Globus pallidus (tissue), 1 donor: ENCODE measurements at regions not wholly inside any gene's neighbourhood (a gene's known extent, or its start where the extent isn't known, plus 50 kb on each side); places are given as distances from the start of the nearest gene placed in this dataset.

Source experiments
- DNase-seq: peaks from one replicate; pipeline ENCODE4 v3.0.0-alpha.2; 2015; ENCODE audit warnings: low spot score

DNA sequence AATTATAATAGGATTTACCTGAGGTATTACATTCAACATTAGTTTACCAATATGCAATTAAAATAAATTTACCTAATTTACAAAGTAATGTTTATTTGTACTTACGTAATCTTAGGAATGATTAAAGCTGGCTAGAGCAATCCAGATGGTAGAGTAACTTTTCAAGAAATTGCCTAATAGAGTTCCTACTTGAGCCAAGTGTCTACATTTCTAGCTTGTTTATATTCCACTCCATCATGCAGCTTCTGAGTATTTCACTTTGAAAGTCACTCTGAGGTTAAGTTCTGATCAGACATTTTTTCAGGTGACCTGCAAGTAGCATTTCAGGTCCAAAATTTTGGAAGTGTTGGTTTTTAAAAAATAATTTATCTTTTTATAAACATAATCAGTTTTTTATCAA, 1080.7 kb downstream of the TRHDE start:
- DNase-seq, result no peak

DNA sequence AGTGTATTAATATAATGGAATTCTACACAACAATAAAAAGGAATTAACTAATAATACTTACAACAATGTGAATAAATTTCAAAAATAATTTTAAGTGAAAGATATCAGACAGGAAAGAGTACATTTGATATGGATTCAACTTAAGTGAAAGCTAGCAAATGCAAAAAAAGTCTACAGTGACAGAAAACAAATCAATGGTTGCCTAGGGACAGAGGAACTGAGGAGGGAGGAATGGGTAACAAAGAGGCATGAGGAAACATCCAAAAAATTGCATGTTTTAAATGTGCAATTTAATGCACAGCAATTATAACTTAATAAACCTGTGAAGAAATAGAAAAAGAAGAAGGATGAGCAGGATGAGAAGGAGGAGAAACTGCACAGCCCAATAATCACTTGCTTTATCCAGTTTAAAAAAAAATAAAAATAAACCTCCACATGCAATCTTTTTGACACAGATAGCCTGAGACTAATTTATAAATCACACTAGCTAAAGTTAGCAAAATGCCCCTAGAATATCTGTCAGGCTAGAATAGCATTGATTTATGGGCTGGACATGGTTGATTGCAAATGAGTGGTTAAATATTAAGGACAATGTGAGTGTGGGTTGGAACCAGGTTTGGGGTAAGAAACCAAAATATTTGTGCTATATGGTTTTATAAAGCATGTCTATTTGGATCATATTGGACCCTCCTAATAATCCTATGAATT, 1089.1 kb downstream of the TRHDE start:
- no peak for DNase-seq

DNA sequence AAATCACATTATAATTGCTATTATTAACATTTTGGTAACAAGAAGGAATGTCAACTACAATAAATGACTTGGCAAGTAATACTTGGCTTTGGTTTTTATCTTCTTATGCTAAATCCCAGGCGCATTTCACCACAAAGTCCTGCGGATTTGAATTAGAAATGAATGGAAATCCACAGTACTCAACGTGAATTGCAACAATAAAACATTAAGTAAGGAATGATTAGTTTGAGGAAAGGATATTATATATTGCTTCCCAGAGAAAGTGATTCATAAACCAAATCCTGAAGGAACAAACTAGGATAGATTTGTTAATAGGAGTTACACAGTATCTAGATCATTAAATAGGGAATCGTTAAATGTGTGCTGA, 1089.7 kb downstream of the TRHDE start:
- DNase-seq, result no peak

DNA sequence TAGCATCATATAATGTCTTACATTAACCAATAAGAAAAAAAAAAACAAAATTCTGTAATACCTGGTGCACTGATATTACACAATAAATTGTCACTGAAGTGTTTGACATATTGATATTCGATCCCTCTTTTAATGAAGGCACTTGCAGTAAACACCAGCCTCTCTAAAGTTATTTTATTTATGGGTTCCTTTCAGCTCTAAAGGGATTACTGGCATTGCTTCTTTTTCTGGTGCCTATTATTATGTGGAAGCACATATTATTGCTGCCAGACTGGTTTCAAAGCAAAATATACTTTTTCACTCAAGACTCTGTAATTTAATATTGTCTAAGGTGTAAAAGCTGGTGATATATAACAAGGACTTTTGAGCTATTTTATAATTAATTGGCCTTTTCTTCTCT, 1090.5 kb downstream of the TRHDE start:
- DNase-seq, result no peak

DNA sequence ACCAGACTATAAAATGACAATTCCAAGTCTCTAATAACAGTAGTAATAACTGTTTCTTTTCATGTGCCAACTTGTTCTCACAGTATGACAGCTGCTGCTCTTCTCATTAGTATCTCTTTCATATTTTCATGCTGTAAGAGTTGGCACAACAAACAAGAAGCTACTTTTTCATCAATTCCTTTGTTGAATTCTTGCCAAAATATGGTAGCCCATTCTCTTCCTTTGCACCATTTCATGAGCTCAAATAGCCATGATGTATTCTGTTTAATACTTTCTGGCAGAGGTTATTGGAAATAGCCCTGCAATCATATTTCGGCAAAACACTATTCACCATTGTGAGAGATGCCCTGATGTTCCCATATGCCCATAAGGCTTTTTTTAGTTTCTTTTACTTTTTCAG, 1100.7 kb downstream of the TRHDE start:
- DNase-seq, result no peak

DNA sequence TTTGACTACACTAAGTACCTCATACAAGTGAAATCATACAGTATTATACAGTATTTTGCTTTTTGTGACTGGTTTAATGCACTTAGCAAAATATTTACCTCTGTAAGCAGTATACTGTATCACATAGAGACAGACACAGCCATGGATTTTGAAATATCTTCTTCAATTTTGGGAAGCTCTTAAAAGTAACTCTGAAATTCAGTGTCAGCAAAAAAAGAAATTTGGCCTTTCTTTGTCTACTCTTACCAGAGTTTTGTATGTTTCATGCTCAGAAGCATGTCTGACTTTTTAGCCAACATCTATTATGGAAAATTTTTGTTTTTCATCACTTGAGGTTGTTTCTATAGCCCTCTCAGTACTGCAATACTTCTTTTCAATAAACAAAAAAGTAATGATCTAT, 1102.2 kb downstream of the TRHDE start:
- no peak for DNase-seq

DNA sequence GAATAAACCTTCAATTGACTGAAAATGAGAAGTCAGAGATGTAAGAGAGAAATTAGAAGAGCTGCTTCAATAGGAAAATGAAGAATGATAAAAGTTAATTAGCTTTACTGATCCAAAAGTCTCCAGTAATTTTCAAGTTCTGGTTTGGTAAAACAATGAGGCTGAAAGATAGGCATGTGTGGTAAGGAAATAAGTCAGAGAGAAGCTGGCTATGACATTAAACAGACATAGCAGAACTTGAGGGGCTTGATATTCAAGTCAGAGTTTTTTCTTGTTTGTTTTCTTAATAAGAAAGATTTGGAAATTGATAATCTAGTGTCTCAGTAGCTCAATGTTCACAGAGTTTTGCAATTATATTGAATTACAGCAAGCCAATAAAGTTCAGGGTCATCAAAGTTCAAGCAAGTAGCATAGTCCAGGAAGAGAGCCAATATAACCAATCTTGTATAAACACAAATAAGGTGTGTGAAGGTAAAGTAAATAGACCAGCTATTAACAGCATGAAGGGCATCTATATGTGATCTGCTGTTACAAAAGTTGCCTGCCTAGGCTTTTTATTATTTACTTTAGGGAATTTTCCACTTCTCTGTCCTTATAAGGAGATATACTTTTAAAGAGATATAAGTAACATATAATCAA, 1111.5 kb downstream of the TRHDE start:
- DNase-seq, result no peak

DNA sequence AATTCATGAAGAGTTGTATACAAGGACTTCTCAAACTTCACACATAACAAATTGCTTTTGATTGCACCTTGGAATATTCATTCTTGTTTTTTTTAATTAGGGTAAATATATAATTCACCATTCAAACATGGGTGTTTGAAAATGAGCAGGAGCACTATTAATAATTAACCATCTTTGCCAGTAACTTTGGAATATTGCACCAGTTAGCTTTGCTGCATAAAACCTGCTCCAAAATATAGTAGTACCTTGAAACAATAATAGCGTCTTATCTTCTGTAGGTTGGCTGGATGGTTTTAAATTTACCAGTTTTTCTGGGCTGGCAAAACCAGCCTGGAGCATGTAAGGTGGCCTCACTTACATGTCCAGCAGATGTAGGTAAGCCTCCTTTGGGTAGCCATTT, 1112.4 kb downstream of the TRHDE start:
- DNase-seq, result no peak

DNA sequence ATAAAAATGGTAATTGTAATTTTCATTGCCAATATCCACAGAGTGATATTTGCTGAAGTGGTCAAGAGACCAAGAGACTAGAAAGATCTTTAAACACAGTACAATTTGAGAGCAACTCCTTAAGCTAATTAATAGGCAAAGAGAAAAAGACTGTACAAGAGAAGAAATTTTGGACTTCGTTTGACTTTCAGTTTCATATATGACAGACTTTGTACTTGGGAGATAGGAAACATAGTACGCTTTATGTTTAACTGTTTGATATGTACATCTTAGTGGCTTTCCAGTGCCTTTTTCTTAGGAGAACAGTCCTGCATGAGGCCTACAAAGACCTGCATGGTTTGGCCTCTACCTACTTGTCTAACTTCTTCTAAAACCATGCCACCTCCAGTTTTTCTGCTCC, 1118.1 kb downstream of the TRHDE start:
- no peak for DNase-seq

DNA sequence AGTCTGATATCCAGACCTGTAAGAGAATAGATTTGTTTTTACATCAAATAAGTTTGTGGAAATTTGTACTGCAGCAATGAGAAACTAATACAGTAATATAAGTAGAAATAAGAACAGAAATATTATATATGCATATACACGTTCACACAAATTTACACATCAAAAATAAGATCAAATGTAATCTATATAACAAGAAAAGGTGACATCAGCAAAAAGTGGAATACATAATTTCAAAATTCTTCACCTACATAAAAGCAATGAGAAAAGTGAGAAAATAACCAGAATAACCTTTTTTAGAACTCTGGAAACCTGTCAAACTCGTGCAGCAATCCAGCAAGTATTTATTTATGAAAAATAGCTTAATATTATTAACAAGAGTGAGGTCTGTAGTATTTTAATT, 1124.6 kb upstream of the ATXN7L3B start:
- DNase-seq, result no peak

DNA sequence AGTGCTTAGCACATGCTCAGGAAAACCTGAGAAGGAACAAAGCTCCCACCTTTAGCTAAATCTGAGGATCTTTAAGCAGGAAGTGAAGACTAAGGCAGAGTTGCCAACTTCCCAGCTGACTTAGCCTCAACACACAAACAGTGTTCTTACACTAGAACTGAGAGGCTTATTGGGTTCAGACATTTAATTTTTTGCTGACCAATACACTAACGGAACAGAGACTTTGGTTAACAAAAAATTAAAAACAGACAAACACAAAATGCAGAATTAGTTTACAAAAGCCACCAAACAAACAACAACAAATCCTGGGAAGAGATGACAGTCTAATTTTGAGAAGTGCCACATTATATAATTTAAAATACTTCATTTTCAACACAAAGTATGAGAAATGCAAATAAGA, 1123.7 kb upstream of the ATXN7L3B start:
- DNase-seq, result no peak

DNA sequence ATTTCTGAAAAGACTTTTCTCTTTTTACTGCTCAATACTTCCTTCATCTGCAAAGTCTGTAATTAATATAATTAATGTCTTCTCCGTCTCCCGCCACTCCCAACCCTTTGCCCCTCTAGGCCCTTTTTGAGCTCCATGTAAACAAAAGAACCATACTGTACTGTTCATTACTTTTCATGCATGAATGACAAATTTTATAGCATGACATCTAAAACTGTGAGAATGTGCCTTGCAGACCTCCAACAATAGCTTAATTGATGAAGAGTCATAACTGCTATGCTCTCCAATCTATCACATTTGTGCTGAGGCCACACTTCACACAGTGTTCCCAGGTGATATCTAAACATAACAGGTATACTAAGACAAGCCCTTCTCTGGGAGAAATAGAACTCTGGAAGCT, 1122.7 kb upstream of the ATXN7L3B start:
- DNase-seq, result no peak

DNA sequence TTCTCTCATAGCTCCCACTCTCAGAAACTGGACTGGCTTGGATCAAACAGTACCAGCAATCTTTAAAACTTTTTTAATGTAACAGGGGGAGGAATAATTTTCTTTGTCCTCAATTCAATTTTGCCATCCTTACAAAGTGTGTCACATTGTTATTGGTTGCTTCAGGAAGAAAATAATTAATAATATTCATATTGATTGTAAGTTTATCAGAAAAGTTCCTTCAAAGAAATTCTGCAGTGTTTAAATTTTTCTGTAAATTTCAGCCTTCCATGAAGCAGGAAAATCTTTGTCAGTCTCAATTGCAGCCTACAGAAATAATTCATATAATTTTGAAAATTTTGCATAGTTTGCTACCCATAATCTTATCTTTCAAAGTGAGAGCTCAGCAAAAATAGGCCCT, 1119.1 kb upstream of the ATXN7L3B start:
- DNase-seq, result no peak

DNA sequence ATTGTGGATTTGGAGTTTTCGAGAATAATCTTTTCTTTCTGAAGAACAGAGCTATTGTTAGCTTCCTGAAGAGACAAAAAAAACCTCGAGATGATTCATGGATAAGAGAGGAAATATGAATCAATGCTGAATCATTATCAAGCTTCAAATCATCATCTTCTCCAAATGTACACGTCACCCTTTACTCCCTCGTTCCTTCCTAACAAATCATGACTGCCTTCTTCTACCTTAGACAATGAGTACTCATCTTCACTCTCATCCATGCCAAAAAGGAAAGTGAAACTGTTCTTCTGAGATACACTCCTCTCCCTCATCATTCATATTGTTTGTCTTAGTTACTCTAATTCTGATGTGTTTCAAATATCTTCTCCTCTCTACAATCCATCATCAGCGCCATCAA, 1115.8 kb upstream of the ATXN7L3B start:
- no peak for DNase-seq

DNA sequence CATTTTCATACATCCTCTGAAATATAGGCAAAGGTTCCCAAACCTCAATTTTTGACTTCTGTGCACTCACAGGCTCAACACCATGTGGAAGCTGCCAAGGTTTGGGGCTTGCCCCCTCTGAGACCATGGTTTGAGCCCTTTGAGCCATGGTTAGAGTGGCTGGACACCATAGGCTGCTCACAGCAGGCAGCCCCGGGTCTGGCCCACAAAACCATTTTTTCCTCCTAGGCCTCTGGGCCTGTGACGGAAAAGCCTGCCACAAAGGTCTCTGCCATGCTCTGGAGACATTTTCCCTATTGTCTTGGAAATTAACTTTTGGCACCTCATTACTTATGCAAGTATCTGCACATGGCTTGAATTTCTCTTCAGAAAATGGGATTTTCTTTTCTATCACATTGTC, 1113.2 kb upstream of the ATXN7L3B start:
- no peak for DNase-seq

DNA sequence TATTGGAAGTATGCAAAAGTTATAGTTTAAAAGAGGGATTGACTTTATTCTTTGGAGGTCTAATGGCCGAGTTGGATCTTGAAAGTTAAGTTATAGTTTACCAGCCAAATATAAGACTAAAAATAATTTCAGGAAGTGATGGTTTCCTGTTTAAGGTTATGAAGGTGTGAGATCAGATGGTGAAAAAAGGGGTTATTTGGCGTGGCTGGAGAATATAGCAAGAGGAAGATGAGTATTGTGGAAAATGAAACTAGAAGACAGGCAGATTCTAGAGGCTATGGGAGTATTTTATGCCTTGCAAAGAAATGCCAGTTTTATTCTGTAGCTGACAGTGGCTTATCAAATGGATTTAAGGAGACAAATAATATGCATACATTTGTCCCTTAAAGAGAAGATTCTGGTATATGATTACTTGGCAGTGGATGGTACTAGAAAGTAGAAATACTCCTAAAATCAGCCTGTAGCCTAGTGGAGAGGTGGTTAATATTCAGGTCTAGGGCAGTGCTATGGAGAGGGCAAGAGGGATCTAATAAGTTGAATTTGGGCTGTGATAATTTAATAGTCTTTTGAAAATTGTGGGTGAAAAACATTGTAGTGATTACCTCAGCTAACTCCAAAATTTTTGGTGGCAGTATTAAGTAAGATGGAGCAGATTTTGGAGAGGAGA, 1091.8 kb upstream of the ATXN7L3B start:
- DNase-seq, result no peak

DNA sequence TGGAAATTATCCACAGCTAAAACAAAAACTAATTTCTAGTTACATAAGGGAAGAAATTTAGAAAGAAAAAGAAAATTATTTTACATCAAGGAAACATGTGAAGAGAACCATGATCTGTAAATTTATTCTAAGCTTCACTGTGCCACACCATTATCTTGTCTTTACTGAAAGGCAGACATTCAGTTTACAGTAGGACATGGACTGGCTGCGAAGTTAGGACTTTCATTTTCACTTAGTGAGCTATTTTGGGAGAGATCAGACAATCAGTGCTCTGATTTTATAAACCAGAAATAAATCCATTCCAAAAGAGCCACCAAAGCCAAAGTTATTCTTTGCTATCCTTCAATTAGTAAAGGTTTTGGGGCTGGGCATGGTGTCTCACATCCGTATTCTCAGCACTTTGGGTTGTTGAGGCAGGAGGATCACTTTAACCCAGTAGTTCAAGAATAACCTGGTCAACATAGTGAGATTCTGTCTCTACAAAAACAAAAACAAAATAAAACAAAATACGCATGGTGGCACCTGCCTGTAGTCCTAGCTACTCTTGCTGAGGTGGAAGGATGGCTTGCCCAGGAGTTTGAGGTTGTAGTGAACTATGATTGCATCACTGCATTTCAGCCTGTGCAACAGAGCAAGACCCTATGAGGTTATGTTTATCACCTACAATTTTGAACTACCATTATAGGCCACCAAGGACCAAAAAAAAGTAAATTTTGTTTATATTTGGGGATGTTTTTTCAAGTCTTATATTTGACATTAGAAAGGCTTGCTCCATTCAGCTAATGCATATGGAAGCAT, 1084.8 kb upstream of the ATXN7L3B start:
- DNase-seq, result no peak

DNA sequence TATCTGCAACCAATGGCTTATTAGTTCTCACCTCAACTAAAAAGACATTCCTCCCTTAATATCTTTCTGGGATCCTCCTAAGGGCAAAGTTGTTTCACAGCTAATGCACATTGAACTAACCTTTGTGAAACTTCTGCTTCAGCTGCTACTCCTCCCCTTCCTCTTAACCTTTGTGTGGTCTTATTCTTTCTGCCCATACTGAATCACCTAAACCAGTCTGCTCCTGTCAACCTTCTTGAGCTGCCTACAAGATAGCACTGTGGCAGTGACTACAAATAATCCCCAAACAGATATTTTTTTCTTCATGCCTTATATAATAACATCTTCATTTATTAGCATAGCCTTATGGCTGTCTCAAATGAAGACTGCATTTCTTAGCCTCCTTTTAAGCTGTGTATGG, 1077.4 kb upstream of the ATXN7L3B start:
- DNase-seq, result no peak

DNA sequence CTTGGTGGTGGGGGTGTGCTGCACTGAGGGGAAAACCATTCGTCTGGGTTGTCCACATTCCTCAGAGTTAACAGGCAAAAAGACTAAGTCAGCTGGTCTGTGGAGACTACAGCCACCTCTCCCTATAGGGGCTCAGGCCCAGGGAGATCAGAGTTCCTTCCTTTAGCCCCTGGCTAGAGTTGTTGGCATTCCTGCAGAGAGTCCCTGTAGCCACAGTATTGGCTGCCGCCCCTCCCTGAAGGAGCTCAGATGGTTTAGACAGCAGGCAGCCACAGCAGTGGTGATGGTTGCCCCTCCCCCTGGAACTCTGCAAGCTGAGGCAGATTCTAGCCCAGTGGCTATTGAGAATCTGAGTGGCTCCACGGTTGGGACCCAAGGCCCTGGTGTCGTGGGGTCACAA, 1072.5 kb upstream of the ATXN7L3B start:
- no peak for DNase-seq

DNA sequence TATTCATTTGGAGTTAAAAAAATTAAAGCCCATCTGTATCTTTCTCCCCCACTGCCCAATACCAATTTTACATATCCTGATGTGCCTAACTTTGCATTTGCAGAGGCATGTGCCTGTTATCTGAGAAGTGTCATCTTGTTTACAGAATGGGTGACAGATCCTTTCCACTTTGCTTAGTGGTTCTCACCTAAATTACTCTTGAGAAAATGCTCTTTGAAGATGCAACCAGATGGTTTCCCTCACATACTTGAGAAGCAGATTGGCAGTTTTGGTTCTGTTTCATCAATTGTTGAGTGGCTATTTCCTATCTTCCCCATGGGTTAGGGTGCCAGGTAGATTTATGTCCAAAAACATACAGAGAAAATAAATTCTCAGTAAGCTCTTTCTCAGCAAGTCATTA, 1051.4 kb upstream of the ATXN7L3B start:
- DNase-seq, result no peak

DNA sequence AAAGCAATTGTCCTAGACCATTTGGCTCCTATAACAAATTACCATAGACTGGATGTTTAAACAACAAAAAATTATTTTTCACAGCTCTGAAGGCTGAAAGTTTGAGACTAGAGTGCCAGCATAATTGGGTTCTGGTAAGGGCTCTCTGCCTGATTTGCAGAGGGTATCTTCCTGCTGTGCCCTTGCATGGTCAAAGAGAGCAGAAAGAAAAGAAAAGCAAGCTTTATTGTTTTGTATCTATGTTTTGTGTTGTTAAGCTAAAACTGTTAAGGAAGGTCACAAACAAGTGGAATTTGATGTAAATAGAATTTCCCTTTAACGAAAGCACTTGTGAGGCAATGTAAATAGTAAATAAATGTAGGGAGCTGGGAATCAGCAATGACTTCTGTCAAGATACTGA, 1031.0 kb upstream of the ATXN7L3B start:
- no peak for DNase-seq

DNA sequence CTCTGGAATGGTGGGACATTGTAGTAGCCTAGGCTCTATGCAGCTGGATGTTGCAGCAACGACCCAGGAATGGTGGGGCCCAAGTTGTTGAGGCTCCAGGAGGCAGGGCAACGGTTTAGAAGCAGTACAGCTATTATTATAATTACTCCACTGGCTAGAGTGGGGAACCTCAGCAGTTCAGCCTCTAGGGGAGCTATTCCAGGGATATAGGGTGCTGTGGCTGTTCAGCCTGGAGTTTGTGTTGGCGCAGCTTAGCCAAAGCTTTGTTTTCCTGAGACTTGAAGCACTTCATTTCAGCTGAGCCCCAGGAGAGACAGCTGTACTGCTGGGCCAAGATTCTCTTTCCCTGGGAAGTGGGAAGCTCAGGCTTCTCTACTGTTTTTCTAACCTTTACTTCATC, 1023.0 kb upstream of the ATXN7L3B start:
- DNase-seq, result no peak

DNA sequence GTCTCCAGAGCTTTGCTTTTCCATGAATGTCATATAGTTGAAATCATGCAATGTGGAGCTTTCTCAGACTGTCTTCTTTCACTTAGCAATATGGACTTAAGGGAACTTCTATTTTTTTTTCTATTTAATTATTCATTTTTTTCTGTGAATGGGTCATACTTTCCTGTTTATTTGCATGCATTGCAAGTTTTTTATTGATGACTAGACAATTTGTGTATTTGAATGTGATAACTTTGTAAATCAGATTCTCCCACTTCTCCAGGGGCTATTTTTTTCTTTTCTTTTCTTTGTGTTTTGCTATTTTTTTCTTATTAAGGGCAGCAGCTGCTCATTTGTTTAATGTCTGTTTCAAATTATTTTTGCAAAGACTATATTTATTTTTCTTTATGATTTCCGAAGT, 1019.8 kb upstream of the ATXN7L3B start:
- no peak for DNase-seq
